ENCODE measurements at regions not wholly inside any gene's neighbourhood (a gene's known extent, or its start where the extent isn't known, plus 50 kb on each side); places are given as distances from the start of the nearest gene placed in this dataset.

DNA sequence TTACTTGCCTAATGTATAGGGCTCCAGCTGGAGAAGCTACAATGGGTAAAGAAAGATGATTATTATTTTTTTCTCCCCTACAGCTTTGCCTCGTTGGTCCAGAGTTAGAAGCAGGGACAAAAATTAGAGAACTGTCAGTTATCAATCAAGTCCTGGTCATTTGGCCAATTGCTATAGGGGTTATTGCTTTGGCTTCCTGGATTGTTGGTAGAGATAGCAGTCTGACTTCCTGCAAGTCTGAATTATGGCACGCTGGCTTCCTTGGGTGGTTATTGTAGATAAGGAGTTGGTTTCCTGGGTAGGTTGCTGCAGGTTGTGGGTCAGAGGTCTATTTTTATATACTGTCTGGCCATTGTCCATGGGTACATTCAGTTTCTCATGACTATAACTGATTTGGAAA lies 84.7 kb upstream of the ELAC2 start:
- TF ChIP-seq REST (IDR thresholded peaks at IDR 0.05; ENCODE audit: insufficient read depth in 1 of 2, low read depth in 2 of 2, low read length in 2 of 2) (no peak), SIN3A (IDR thresholded peaks at IDR 0.05; ENCODE audit: borderline replicate concordance, insufficient read depth, low read length) (no peak), POLR2AphosphoS5 (IDR thresholded peaks at IDR 0.05; ENCODE audit: low read depth, low read length) (no peak), TAF1 (IDR thresholded peaks at IDR 0.05; ENCODE audit: borderline replicate concordance, insufficient read depth, low read length) (no peak), FOXP2 (optimal IDR thresholded peaks at IDR 0.05; ENCODE audit: borderline replicate concordance, extremely low read depth, extremely low read length, insufficient read depth) (no peak)
